PC-9 (cell line): ENCODE measurements at regions not wholly inside any gene's neighbourhood (a gene's known extent, or its start where the extent isn't known, plus 50 kb on each side); places are given as distances from the start of the nearest gene placed in this dataset.

ENCODE experiments used
- CTCF ChIP-seq: fragments of 200-600 bp; sonication (generic); conservative IDR thresholded peaks from 2 replicates; pipeline ENCODE4 v1.6.1; 2017; ENCODE audit warnings: mixed run types, antibody characterized with exemption, mild to moderate bottlenecking, moderate library complexity
- EZH2 ChIP-seq: fragments of 200-600 bp; sonication (generic); IDR thresholded peaks from 2 replicates; pipeline ENCODE4 v1.8.0; 2017; ENCODE audit warnings: antibody characterized with exemption, low read depth

- TF ChIP-seq CTCF (no peak), EZH2 (no peak)
Observed at GRCh38 chrX:26328608-26329319, 112.8 kb downstream of the MAGEB5 start.
